H1 (cell line): ENCODE measurements at regions not wholly inside any gene's neighbourhood (a gene's known extent, or its start where the extent isn't known, plus 50 kb on each side); places are given as distances from the start of the nearest gene placed in this dataset.

Experiments used
- CREB1 ChIP-seq: IDR thresholded peaks from 2 replicates; pipeline ENCODE4 v1.6.1; 2012; ENCODE audit warnings: inconsistent platforms
- EP300 ChIP-seq, 2 experiments: IDR thresholded peaks; 1 replicate in 1 of 2; 2 replicates in 1 of 2; pipeline ENCODE4 v1.6.1; 2011 to 2012; ENCODE audit warnings: low read depth in 2 of 2, low read length in 2 of 2, mild to moderate bottlenecking in 2 of 2, borderline replicate concordance in 1 of 2, inconsistent platforms in 1 of 2, moderate library complexity in 1 of 2
- EZH2 ChIP-seq: fragments of 200-600 bp; sonication (generic); IDR thresholded peaks from 2 replicates; pipeline ENCODE4 v1.7.1; 2012; ENCODE audit warnings: low read depth, mild to moderate bottlenecking, moderate library complexity, low read length, inconsistent platforms; ENCODE audit not compliant: severe bottlenecking
- POLR2A ChIP-seq, 2 experiments: IDR thresholded peaks; 1 replicate in 1 of 2; 2 replicates in 1 of 2; pipeline ENCODE4 v1.6.1; 2011; ENCODE audit warnings: low read depth in 2 of 2, low read length in 2 of 2, mild to moderate bottlenecking in 2 of 2; ENCODE audit errors: control extremely low read depth in 1 of 2
- POLR2AphosphoS5 ChIP-seq: IDR thresholded peaks from 2 replicates; pipeline ENCODE4 v1.6.1; 2011; ENCODE audit warnings: low read depth, low read length
- RAD21 ChIP-seq, 2 experiments: IDR thresholded peaks in 1 of 2; conservative IDR thresholded peaks in 1 of 2; 2 replicates each; pipeline ENCODE4 v1.6.1; 2011; ENCODE audit warnings: low read depth in 2 of 2, low read length in 2 of 2, improper control_type of control experiment in 1 of 2, inconsistent platforms in 1 of 2, mild to moderate bottlenecking in 1 of 2, moderate library complexity in 1 of 2
- SIX5 ChIP-seq: IDR thresholded peaks from 2 replicates; pipeline ENCODE4 v1.6.1; 2011; ENCODE audit warnings: mild to moderate bottlenecking, low read depth, low read length
- TF ChIP-seq, protein P1 (sequence below), 3 experiments: IDR thresholded peaks; 1 replicate in 2 of 3; 2 replicates in 1 of 3; pipeline versions ENCODE4 v1.5.1 to v1.6.1; 2011; ENCODE audit warnings: low read length in 3 of 3, mild to moderate bottlenecking in 3 of 3, inconsistent platforms in 2 of 3, low read depth in 1 of 3, moderate library complexity in 1 of 3; ENCODE audit not compliant: insufficient read depth in 1 of 3; ENCODE audit errors: control extremely low read depth in 1 of 3

DNA sequence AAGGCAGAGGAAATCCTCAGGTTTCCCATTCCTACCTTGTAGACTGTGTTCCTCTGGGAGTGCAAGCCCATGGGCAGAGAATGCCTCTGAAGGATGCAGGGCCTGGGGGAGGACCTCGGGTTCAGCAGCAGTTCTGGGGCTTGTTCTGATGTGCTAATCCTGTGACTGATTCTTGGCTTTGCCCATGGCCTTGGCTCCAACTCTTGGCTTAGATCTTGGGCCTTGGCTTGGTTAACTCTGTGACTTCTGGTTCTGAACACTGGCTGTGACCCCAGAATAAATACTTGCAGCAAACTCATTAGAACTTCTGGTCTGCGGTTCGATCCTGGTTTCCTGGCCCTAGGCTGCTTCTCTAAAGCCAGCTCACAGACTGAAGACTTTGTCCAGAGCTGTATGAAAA, 366.9 kb upstream of the ZEB2 start:
- TF ChIP-seq, protein P1, sequence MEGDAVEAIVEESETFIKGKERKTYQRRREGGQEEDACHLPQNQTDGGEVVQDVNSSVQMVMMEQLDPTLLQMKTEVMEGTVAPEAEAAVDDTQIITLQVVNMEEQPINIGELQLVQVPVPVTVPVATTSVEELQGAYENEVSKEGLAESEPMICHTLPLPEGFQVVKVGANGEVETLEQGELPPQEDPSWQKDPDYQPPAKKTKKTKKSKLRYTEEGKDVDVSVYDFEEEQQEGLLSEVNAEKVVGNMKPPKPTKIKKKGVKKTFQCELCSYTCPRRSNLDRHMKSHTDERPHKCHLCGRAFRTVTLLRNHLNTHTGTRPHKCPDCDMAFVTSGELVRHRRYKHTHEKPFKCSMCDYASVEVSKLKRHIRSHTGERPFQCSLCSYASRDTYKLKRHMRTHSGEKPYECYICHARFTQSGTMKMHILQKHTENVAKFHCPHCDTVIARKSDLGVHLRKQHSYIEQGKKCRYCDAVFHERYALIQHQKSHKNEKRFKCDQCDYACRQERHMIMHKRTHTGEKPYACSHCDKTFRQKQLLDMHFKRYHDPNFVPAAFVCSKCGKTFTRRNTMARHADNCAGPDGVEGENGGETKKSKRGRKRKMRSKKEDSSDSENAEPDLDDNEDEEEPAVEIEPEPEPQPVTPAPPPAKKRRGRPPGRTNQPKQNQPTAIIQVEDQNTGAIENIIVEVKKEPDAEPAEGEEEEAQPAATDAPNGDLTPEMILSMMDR (IDR thresholded peaks at IDR 0.05; ENCODE audit: control extremely low read depth in 1 of 3, insufficient read depth in 1 of 3, low read depth in 1 of 3, low read length in 3 of 3): no peak
- TF ChIP-seq EP300 (IDR thresholded peaks at IDR 0.05; ENCODE audit: borderline replicate concordance in 1 of 2, low read depth in 2 of 2, low read length in 2 of 2) (no peak), EZH2 (no peak), POLR2AphosphoS5 (no peak), SIX5 (no peak), CREB1 (no peak), POLR2A (IDR thresholded peaks at IDR 0.05; ENCODE audit: control extremely low read depth in 1 of 2, low read depth in 2 of 2, low read length in 2 of 2) (no peak), RAD21 (IDR thresholded peaks at IDR 0.05 in 1 of 2, conservative IDR thresholded peaks at IDR 0.05 in 1 of 2; ENCODE audit: low read depth in 2 of 2, low read length in 2 of 2) (no peak)
